ENCODE measurements at regions not wholly inside any gene's neighbourhood (a gene's known extent, or its start where the extent isn't known, plus 50 kb on each side); places are given as distances from the start of the nearest gene placed in this dataset.

GRCh38 chr5:125607018-125607417 lies 816.2 kb upstream of the GRAMD2B start:
- DNase-seq (ENCODE audit: low read depth): no peak

GRCh38 chr5:125609011-125609410 lies 814.2 kb upstream of the GRAMD2B start:
- DNase-seq (ENCODE audit: low read depth): no peak

GRCh38 chr5:125610892-125611291 lies 812.3 kb upstream of the GRAMD2B start:
- DNase-seq (ENCODE audit: low read depth): no peak

- no peak for DNase-seq (ENCODE audit: low read depth)
Measured at GRCh38 chr5:125611541-125611940, 811.7 kb upstream of the GRAMD2B start.

GRCh38 chr5:125612181-125612721 lies 811.0 kb upstream of the GRAMD2B start:
- DNase-seq (ENCODE audit: low read depth): no peak

- DNase-seq (ENCODE audit: low read depth): no peak
Measured at GRCh38 chr5:125612776-125613175, 810.4 kb upstream of the GRAMD2B start.

- no peak for DNase-seq (ENCODE audit: low read depth)
Measured at GRCh38 chr5:125630237-125630636, 793.0 kb upstream of the GRAMD2B start.

- DNase-seq (ENCODE audit: low read depth): no peak
Measured at GRCh38 chr5:125633523-125633922, 789.7 kb upstream of the GRAMD2B start.

GRCh38 chr5:125634216-125634835 lies 788.9 kb upstream of the GRAMD2B start:
- no peak for DNase-seq (ENCODE audit: low read depth)

GRCh38 chr5:125639858-125640257 lies 783.4 kb upstream of the GRAMD2B start:
- no peak for DNase-seq (ENCODE audit: low read depth)

GRCh38 chr5:125652761-125653160 lies 770.4 kb upstream of the GRAMD2B start:
- no peak for DNase-seq (ENCODE audit: low read depth)

- DNase-seq (ENCODE audit: low read depth): no peak
Measured at GRCh38 chr5:125654392-125654791, 768.8 kb upstream of the GRAMD2B start.

GRCh38 chr5:125655156-125655555 lies 768.1 kb upstream of the GRAMD2B start:
- DNase-seq (ENCODE audit: low read depth): no peak

- DNase-seq (ENCODE audit: low read depth): no peak
Measured at GRCh38 chr5:125657936-125658335, 765.3 kb upstream of the GRAMD2B start.

- peak; percentile 79 for DNase-seq (ENCODE audit: low read depth)
Measured at GRCh38 chr5:125659316-125660023, 763.7 kb upstream of the GRAMD2B start.

GRCh38 chr5:125660231-125660895 lies 762.8 kb upstream of the GRAMD2B start:
- no peak for DNase-seq (ENCODE audit: low read depth)

GRCh38 chr5:125661584-125661983 lies 761.6 kb upstream of the GRAMD2B start:
- no peak for DNase-seq (ENCODE audit: low read depth)

- DNase-seq (ENCODE audit: low read depth): no peak
Measured at GRCh38 chr5:125668884-125669283, 754.3 kb upstream of the GRAMD2B start.

GRCh38 chr5:125673359-125673950 lies 749.8 kb upstream of the GRAMD2B start:
- DNase-seq (ENCODE audit: low read depth): no peak

GRCh38 chr5:125679522-125679921 lies 743.7 kb upstream of the GRAMD2B start:
- no peak for DNase-seq (ENCODE audit: low read depth)

- DNase-seq (ENCODE audit: low read depth): no peak
Measured at GRCh38 chr5:125683669-125684068, 739.5 kb upstream of the GRAMD2B start.

- no peak for DNase-seq (ENCODE audit: low read depth)
Measured at GRCh38 chr5:125685771-125686170, 737.4 kb upstream of the GRAMD2B start.

Measured in fibroblast of the conjunctiva (primary cell).